ENCODE measurements at regions not wholly inside any gene's neighbourhood (a gene's known extent, or its start where the extent isn't known, plus 50 kb on each side); places are given as distances from the start of the nearest gene placed in this dataset.

DNA sequence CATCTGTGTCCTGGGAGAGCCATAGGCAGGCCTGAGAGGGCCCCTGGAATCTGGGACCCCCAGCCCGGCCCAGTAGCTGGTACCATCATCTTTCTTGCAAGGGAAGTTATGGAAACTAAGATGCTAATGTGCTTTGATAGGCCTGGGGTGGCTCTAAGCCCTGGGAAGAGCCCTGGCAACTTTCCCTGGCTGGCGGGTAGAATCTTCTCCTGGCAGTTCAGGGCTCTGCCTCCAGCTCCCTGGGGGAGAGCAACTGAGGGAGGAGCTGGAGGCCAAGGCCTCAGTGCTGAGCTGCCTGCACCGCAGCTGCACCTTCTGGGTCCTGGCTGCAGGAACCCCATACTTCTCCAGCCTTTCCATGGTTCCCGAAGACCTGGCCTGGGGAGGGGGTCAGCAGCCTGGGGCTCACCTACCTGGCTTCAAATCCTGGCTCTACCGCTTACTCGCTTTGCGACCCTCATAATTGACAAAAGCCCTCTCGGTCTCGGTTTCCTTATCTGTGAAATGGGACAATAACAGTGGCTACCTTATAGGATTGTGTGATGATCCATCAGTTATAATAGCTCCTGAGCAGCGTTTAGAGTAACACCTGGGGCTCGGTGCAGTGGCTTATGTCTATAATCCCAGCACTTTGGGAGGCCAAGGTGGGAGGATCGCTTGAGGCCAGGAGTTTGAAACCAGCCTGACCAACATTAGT lies 333.7 kb downstream of the SEC14L1 start:
- no peak for DNase-seq (ENCODE audit: low read depth)

DNA sequence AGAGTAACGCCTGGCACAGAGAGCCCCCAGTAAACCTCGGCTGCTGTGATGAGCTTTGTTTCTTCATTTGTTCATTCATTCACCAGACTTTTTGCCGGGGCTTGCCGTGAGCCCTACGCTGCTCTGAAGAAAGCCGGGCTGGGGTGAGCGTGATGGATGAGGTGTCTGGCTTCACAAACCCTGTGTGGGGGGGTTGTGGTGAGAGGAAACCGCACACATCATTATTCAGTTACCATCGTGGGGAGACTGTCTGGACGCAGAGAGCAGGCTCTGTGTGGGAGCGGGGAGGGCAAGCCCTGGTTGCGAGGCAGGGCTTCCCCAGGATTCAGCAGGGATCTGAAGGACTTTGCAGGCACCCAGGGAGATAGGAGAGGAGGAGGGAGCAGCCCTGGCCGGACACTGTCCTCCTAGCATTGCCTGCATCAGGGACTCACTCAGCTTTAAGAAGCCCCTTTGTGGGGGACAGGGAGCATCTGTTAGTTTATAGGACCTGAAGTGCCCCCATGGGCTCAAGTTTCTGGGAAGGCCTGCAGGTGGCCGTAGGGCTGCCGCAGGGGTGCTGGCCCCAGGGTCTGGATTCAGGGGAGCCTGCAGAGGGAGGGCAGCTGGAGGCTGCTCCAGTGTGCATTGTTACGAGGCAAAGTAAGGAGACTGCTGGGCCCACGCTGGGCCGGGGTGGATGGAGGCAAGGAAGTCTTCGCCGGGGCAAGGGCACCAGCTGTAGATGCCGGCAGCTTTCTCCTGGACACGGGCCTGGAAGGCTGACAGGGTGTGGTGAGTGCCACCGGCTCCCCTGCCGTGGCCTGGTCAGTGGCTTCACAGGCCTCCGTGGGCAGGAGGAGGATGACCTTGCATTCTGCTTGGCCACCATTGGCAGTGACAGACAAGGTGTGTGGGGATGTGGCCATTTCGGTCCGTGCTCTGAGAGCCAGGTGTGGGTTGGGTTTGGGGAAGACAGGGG lies 334.5 kb downstream of the SEC14L1 start:
- DNase-seq (ENCODE audit: low read depth): no peak

- DNase-seq (ENCODE audit: low read depth): no peak
Observed at GRCh38 chr17:77476006-77476405, 335.2 kb downstream of the SEC14L1 start.

GRCh38 chr17:77476498-77476897 lies 335.7 kb downstream of the SEC14L1 start:
- no peak for DNase-seq (ENCODE audit: low read depth)

- peak; percentile 98 for DNase-seq (ENCODE audit: low read depth)
Observed at GRCh38 chr17:77476931-77477805, 336.4 kb downstream of the SEC14L1 start.

DNA sequence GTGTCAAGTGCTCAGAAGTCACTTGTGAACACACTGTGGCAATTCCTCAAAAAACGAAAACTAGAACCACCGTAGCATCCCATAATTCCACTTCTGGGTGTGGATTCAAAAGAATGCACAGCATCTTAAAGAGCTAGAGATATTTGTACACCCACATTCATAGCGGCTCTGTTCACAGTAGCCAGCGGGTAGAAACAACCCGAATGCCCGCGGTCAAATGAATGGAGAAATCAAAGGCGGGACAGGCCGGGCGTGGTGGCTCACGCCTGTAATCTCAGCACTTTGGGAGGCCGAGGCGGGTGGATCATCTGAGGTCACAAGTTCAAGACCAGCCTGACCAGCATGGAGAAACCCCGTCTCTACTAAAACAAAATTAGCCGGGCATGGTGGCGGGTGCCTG lies 337.5 kb downstream of the SEC14L1 start:
- no peak for DNase-seq (ENCODE audit: low read depth)

DNA sequence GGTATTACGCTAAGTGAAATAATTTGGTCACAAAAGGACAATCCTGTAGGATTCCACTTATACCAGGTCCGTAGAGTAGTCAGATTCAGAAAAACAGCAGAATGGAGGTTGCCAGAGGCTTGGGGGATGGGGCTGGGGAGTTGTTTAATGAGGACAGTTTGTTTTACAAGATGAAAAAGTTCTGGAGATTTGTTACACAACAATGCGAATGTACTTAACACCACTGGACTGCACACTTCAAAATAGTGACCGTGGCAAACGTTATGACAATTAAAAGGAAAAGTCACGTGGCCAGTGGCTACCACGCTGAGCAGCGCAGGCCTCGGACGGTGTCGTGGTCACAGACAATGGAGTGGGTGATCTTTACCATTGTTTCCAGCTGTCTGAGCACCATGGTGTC lies 338.1 kb downstream of the SEC14L1 start:
- no peak for DNase-seq (ENCODE audit: low read depth)

DNA sequence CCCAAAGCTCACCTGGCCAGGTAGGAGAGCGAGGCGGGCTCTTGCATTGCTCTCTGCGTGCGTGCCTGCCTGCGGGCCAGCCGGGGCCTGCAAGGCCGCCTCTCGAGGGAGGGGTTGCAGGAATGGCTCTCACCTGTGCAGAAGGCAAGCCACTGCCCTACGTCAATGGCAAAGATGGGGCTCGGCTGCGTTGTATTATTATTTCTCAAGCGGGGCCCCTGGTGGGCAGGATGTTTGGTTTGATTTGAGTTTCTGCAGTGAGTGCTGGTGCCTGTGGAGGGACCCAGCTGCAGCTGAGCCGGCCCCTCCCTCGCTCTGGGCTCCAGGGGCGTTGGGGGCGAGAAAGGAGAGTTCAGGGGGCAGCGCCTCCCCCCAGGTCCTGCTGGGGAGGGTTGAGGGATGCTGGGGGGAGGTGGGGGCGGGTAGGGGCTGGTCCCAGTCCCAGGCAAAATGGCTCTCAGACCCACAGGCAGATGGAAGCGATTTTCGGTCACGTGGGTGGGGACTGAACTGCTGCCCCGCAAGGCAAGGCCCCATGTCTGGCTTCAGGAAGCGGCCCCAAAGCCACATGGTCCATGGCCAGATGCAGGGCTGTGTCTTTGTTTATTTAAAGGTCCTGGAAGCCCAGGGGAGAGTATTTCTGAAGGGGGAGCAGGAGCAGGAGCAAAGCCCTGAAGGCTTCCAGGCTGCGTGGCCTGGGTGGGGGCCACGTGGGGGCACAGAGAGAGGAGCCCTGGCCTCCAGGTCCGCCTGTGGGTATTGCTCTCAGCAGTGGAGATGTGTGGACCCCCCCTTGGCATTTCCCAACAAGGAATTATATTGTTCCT lies 338.8 kb downstream of the SEC14L1 start:
- no peak for DNase-seq (ENCODE audit: low read depth)

DNA sequence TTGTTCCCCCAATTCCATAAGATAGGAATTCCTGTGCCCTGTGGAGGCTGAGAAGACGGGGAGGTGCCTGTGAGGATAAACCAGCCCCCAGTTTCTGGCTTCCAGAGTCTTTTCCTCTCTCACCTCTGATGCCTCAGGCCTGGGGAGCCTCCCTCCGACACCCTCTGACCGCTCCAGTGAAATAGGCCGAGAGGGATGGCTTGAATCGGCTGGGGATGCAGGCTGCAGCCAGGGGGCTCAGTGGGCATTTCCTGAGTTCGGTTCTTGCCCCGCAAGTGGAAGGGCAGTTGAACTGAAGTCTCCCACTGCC lies 339.4 kb downstream of the SEC14L1 start:
- no peak for DNase-seq (ENCODE audit: low read depth)

- no peak for DNase-seq (ENCODE audit: low read depth)
Observed at GRCh38 chr17:77480509-77481215, 339.9 kb downstream of the SEC14L1 start.

DNA sequence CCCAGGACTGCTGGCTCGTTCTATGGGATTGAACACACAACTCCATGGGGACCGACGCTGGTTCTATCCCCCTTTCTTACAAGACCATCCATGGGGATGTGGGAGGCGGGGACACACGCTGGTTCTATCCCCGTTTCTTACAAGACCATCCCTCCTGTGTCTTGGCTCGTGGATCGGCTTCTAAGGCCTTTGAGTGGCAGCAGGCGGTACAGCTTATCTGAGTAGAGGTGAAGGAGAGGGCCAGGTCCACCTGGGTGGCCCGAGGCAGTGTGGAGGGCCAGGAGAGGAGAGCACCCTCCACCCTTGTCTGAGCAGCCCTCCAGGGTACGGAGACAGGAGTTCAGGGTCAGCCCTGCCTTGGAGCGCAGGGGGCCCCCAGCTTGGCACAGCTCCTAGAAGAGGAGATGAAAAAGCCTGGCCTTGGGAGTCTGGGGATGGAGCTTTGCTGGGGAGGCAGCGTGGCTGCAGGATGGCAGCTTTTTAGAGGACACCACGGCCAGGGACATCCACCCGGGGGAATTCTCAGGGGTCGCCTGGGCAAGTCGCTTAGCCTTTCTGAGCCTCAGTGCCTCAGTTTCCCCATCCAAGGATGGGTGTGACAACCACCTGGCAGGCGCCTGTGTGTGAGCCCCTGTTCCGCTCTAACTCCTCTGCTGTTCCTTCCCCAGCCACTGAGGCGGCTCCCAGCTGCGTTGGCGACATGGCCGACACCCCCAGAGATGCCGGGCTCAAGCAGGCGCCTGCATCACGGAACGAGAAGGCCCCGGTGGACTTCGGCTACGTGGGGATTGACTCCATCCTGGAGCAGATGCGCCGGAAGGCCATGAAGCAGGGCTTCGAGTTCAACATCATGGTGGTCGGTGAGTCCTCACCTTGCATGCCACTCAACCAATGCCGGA lies 341.0 kb downstream of the SEC14L1 start:
- no peak for DNase-seq (ENCODE audit: low read depth)

DNA sequence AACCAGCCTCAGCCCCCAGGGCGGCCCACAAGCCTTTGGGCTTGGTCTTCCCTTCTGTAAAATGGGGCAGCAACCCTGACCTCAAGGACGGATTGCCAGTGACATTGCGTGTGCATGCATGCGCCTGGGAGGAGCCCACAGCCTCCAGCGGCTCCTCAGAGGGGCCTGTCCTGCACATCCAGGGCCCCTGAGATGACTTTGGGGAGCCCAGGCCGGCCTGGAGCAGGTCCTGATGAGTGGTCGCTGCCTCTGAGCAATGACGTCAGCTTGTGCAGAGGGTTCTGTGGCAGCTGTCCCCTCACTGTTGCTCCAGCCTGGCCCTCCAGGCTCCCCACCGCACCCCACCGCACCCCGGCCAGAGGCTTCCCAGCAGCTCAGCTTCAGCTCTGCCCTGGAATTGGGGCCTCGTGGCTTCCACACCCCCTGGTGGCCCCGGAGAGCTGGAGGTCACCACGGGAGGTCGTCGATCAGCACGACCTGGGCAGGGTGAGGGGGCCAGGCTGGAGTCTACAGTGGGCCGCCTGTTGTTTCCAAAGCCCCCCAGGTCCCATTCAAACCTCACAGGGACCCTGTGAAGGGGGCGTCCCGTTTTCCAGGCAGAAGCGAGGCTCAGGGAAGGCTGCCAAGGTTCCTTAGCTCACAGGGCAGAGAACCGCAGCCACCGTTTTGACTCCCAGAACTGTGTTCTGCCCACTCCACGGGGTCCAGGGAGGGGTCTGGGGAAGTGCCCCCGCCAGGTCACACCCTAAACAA lies 341.8 kb downstream of the SEC14L1 start:
- no peak for DNase-seq (ENCODE audit: low read depth)

- no peak for DNase-seq (ENCODE audit: low read depth)
Observed at GRCh38 chr17:77483128-77483598, 342.4 kb downstream of the SEC14L1 start.

- DNase-seq (ENCODE audit: low read depth): no peak
Observed at GRCh38 chr17:77484111-77484510, 343.3 kb downstream of the SEC14L1 start.

- DNase-seq (ENCODE audit: low read depth): no peak
Observed at GRCh38 chr17:77485089-77485833, 344.5 kb downstream of the SEC14L1 start.

- DNase-seq (ENCODE audit: low read depth): no peak
Observed at GRCh38 chr17:77487211-77487629, 346.5 kb downstream of the SEC14L1 start.

- DNase-seq (ENCODE audit: low read depth): no peak
Observed at GRCh38 chr17:77487677-77488530, 347.1 kb downstream of the SEC14L1 start.

Measured in stromal cell of bone marrow (primary cell).